A549 (cell line): ENCODE measurements at regions not wholly inside any gene's neighbourhood (a gene's known extent, or its start where the extent isn't known, plus 50 kb on each side); places are given as distances from the start of the nearest gene placed in this dataset.

Experiments used
- CBX2 ChIP-seq: fragments of 200-600 bp; sonication (generic); IDR thresholded peaks from 2 replicates; pipeline ENCODE4 v1.6.1; 2016; ENCODE audit warnings: low read depth, mild to moderate bottlenecking, borderline replicate concordance
- CTCF ChIP-seq: fragments of >200 bp; sonication (Bioruptor Twin); formaldehyde crosslinking; IDR thresholded peaks from 3 replicates; pipeline ENCODE4 v1.5.1; 2016
- EP300 ChIP-seq, 2 experiments: fragments of >200 bp; sonication (Bioruptor Twin); formaldehyde crosslinking; IDR thresholded peaks; 2 replicates in 1 of 2; 3 replicates in 1 of 2; pipeline ENCODE4 v1.6.1; 2016 to 2017
- HDAC2 ChIP-seq: fragments of 200-600 bp; sonication (generic); IDR thresholded peaks from 2 replicates; pipeline ENCODE4 v1.6.1; 2016
- POLR2A ChIP-seq: IDR thresholded peaks from 2 replicates; pipeline ENCODE4 v1.6.1; 2012; ENCODE audit warnings: mild to moderate bottlenecking, low read length

- TF ChIP-seq EP300 (IDR thresholded peaks at IDR 0.05) = no peak
- no peak for TF ChIP-seq HDAC2
- no peak for TF ChIP-seq POLR2A
- TF ChIP-seq CTCF = no peak
- TF ChIP-seq CBX2 = no peak
Observed at GRCh38 chr2:39968037-39968436, 189.0 kb upstream of the THUMPD2 start.
